ENCODE measurements at regions not wholly inside any gene's neighbourhood (a gene's known extent, or its start where the extent isn't known, plus 50 kb on each side); places are given as distances from the start of the nearest gene placed in this dataset.

DNA sequence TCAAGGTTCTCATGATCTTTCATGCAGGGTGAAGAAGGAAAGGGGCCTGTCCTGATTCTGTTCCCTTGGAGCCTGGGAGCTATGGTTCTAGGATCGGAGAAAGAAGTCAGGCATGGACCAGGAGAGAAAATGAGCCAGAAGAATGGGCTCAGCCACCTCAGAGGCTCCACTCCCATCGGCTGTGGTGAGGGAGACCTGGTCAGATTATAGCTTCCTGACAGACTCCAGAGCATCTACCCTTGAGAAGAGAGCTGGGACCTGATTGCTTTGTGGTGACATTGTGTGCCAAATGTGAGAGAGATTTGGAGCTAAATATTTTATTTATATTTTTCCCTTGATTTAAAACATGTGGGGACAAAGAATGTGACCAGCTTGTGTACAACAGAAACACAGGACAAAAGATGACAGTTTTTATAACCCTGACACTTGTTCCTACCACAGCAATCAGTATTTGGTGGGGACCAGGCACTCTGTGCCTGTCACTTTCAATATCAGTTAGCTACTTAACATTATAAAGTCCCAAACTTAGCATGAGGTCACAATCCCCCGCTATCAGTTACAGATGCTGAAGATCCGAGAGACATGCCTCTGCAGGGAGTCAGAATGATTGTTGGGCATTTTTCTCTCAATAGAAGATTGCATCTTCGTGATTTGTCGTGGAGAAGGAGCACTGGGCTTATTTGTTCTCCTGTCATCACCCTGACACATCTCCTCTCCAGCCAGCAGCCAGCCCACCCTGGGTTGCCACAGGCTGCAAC, 228.3 kb upstream of the ADAMTS16 start:
- no peak for DNase-seq

GRCh38 chr5:4921929-4922328, 218.2 kb upstream of the ADAMTS16 start:
- DNase-seq, result no peak

DNA sequence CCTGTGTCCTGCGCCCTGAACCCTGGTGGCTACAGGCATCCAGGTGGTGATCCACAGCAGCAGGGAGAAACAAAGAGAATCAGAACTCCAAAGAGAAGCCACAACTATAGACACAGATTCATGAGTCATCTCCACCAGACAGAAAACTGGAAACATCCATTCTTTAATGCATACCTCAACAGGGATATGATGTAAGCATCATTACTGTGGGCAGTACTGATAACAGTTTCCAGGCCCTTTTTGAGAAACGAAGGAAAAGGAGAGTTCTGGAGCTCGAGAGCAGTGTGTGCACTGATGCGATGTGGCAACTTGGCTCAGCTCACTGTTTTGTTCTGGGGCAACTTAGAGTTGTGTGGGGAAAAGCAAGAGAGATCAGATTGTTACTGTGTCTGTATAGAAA, 215.6 kb upstream of the ADAMTS16 start:
- DNase-seq, result no peak

DNA sequence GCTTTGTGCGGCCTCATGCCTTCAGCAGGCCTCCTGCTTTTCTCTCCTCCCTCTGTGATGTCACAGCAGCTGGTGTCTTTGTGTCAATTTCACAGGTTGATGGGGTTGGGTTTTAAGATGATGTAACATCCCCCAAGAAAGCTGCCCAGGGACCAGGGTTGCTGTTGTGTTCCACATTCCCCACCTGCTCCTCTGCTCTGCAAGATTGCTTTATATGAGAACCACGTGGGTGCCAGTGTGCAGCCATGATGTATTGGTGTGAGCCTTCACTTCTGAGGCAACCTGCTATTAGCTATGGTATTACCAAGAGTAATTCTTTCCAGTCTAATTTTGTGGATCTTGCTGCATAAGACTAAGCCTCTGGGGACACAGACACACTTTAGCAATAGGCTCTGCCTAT, 213.0 kb upstream of the ADAMTS16 start:
- no peak for DNase-seq

GRCh38 chr5:4928409-4928808, 211.7 kb upstream of the ADAMTS16 start:
- DNase-seq, result no peak

DNA sequence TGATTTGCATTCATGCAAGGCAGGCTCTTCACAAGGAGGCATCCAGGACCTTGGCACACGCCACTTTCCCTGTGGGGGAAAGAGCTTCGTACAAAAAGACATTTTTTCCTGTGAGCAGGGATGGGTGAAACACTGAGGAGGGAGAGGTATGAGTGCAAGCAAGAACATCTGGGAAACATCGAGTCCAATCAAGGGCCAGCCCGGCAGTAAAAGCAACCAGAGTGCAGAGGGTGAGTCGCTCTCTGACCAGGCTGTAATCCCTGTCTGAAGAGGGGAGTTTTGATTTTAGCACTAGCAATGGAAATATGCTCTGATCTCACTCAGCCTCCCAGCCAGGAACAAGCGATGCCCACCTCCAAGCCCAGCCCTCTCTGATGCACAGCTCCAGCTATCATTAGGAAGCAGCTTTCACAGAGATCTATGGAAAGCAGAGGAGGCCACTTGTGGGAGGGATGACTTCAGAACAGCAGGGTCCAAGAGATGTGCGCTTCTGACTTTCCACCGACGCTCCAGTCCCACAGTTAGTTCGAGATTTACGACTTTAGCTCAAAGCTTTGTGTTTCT, 211.0 kb upstream of the ADAMTS16 start:
- no peak for DNase-seq

DNA sequence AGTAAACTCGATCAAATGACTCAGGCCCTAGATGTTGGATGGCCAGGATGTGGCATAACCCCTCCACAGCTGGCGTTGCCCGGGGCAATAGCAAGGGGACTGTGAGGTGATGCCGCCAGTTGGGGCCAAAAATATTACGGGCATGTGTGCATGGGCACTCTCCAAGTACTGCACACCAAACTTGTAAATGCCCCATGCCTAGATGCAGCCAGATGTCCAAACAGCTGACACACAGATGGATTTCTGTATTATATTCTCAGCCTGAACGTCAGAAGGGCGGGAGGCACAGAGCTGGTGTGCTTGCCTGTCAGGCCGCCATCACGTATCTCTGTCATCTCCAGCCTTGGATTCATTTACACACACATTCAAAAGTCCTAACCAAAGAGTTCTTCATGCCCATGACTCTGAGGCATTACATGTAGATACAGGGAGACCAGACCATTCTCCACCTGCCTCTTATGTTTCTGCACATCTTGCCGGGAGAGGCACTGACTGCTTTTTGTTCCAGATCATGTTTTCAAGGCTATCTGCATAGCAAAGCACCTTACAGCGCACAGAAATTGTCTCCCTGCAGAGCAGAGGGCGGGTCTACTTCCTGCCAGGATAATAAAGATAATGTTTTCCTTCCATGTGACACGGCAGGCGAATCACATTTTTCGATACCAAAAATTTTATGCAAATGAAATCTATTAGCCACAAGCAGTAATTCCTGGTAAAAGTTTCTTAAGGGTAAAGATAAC, 200.9 kb upstream of the ADAMTS16 start:
- DNase-seq, result no peak

DNA sequence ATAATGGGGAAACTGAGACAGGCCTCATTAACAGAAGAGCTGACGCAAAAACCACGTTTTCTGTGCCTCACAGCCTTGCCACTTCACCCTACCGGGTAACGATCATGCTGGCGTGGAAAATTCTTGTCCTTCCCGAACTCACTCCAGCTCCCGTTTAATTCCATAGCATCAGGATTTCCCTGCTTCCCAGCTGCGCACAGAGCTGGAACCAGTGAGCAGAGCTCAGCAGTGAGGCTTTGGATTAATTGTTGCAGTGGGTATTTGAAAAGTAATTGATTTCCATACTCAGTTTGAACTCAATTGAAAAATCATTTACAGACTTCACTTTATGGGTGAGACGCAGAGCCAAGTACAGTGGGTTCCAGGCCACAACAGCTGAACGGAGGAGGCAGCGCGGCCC, 199.0 kb upstream of the ADAMTS16 start:
- DNase-seq, result no peak

- DNase-seq, result peak in 2 of 3 experiments; percentile 15 to 17
Measured at GRCh38 chr5:4941957-4942830, 197.9 kb upstream of the ADAMTS16 start.

DNA sequence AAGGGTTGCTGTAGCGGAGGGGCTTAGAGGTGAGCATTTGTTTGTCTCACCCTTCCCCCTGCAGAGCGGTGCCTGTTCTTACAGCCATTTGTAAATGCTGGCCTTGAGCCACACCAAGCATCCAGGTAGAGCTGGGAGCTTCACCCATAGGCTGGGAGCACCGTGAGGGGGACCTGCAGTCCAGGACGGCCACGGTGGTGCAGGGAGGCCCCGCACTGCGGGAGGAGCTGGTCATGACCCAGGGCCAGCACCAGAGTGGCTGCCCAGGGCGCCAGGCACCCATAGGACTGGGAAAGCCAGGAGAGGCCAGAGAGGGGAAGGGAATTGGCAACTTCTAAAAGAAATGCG, 197.3 kb upstream of the ADAMTS16 start:
- no peak for DNase-seq

DNA sequence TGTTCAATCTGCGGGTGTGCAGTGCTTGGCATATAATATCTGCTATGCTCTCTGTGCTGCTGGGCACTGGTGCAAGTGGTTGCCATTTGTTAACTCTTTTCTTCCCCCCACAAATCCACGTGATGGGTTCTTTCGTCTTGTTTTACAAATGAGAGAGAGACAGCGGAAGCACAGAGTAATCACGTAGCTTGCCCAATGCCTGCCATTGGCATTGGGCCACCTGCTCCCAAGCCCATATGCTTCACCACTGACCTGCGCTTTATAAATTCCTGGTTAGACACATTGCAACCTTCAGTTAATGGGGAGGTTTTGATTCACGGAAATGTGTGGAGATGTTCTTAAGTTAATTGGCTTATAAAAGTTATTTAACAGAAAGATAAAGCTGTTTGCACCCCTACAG, 194.8 kb upstream of the ADAMTS16 start:
- no peak for DNase-seq

DNA sequence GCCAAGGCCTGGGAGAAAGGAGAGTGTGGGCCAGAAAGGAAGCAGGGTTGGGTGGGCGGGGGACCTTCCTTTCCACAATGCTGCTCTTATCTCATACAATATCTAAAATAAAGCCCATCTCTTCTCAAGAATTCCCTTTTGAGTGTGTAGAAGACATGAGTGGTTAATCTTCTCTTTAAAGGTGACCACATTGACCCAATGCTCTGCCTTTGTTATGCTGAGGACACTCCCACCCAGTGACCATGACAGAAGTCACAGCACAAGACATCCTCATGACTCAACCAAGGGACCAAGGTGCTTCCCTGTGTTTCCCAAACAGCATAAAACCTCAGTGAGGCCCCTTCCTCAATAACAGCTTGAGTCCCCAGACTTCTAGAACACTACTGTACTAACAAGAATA, 193.0 kb upstream of the ADAMTS16 start:
- DNase-seq, result no peak

DNA sequence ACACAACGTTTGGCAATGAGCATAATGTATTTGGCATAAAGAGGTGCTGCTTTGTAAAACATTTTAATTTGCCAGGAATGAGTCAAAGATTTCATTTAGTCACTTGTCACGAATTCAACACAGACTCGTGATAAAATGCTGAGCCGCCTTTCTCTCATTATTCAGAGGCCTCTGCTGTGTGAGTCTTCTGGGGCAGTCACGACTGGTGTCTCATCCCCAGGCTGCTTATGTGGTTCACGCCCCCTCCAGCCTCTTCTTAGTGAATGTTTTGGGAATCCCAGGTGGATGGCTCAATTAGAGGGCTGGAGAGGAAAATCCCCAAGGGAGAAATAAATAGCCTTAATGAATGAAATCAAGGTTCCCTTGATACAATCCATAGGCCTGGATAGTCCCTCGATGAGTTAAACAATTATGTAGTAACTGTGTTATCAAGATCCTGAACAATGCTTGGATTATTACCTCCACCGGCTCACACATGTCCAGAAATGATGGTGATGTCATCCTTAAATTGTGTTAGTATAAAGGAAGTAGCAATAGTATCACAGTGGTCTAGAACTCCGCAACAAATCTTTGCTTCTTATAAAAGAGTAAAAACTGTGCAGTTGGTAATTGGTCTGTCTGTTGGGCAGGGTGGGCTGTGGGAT, 192.1 kb upstream of the ADAMTS16 start:
- DNase-seq, result no peak

- DNase-seq, result no peak
Measured at GRCh38 chr5:4949108-4949507, 191.0 kb upstream of the ADAMTS16 start.

DNA sequence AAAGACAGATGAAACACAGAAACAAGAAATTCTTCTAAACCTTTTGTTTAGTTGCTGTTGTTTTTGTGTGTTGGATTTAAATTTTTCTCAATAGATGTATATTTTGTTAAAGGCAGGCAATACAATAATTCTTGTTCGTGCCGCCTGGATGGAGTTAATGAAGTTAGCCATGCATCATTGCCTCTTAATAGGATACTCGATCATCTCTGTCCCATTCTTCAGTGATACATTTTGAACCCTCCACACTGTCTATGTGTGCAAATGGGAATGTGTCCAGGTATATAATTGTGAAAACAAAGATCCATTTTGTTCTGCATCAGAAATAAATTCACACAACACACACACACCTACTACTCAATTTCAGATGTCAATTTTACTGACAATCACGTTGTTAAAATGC, 186.6 kb upstream of the ADAMTS16 start:
- DNase-seq, result no peak

DNA sequence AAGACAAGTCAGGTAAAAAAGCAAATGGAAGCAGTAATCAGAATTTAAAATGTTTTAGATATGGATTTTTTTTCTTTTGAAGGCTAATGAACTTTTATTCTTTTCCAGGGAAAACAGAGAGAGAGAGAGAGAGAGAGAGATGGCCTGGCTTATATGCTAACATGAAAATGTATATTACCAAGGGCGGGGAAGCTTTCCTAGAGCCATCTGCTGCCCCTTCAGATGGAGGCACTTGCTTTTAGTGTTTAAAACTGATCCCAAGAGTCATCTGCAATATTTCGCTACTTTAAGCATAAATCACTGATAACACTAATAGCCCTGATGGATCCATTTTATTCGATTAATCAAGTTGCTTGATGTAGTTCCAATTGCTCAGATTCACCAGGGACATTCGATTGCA, 186.1 kb upstream of the ADAMTS16 start:
- no peak for DNase-seq

DNA sequence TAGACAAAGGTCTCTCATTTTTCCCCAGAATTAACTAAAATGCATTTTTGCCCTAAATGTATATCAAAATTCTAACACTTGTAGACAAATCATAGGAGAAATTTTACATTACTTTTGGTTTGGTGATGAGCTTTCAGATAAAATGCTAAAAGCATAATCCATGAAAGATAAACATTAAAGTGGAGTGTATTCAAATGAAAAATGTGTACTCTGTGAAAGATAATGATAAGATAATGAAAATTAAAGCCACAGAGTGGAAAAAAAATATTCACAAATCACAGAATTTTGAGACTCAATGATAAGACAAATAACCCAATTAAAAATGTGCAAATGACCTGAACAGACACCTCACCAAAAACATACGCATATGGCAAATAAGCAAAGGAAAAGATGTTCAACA, 176.9 kb upstream of the ADAMTS16 start:
- DNase-seq, result no peak

DNA sequence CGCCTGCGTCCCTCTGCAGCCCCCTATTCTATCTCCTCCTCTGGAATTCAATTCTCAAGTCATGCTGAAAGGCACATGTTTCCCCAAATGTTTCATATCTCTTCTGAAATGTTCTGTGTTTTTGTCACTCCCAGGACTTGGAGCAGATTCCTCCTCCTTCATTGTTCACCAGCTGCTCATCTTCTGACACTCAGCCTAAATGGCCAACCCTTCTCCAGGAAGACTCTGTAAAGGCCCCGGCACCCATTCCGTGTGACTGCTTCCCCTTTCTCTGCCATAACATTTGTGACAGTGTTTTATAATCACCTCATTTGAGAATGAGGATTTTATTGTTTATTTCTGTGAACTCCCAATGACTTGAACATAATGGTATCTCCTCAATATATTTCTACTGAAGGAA, 170.8 kb upstream of the ADAMTS16 start:
- DNase-seq, result no peak

DNA sequence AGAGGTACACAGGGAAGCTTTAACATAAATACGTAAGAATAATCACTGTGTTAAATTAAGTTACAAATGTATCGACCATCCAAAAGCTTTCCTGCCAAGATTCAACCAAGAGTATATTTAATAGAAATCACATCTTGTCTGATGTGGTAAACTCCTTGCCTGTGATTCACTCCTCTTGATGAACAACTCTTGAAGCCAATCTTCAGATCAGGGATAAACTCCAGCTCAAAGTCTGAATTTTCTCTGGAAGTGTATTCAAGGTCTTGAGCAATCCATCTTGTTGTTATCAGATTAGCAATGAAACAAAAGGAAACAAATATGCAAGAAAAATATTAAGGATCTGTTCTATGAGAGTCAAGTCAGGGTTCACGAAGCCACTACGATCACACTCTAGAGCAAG, 170.0 kb upstream of the ADAMTS16 start:
- no peak for DNase-seq

DNA sequence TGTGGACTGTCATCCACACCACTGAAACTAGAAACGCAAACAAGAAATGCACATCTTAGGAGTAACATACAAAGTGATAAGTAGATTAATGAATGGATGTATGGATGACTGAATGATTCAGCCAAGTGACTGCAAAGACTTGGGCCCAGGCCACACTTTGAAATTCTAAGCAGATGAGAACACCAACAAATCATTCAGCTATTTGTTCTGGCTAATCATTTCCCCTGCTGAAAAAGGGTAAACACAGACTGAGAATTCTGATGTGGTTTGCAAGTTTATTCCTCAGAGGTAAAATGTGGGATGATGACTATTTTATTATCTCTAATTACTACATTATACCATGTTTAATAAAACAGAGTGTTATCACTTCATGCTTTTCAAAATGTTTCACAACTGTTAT, 163.2 kb upstream of the ADAMTS16 start:
- DNase-seq, result no peak

DNA sequence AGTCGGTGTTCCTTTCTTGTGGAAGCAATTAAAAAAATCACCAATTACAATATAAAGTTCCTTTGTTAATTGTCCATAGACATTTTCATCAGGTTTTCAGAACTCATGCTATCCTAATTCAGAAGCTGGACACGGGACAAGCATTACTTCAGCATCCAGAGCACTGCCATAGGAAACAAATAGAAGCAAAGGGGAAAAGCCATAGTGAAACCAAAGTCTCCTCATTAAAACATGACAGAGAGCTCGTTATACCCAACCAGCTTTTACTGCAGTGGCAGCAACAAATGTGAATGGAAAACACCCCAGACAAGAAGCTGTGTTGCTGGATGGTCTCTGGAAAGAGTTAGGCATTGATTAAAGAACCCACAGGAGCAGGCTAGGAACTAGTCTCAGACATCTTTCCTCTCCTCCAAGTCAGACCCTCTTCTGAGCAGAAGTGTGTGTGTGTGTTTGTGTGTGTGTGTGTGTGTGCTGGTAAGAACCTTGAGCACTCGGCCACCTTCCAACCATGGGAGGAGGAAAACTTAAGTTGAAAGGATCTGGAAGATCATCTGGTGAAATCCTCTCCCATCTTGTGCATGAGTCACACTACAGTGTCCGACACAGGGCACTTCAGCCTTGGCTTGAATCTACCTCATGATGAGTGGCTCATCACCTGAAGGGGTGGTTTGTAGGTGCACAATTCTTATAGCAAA, 162.6 kb upstream of the ADAMTS16 start:
- no peak for DNase-seq

- DNase-seq, result no peak
Measured at GRCh38 chr5:4980201-4980600, 159.9 kb upstream of the ADAMTS16 start.

Data from NCI-H1417 (cell line).